GM19240 (cell line): ENCODE measurements at regions not wholly inside any gene's neighbourhood (a gene's known extent, or its start where the extent isn't known, plus 50 kb on each side); places are given as distances from the start of the nearest gene placed in this dataset.

Experiments
- DNase-seq: peaks from one replicate; pipeline ENCODE4 v3.0.0; 2011; ENCODE audit warnings: low spot score; ENCODE audit not compliant: insufficient read length

GRCh38 chr9:99436616-99437015 lies 214.5 kb downstream of the SEC61B start:
- DNase-seq, result no peak

- DNase-seq, result no peak
Measured at GRCh38 chr9:99437145-99437544, 215.1 kb downstream of the SEC61B start.

GRCh38 chr9:99438596-99438995 lies 216.5 kb downstream of the SEC61B start:
- no peak for DNase-seq

- no peak for DNase-seq
Measured at GRCh38 chr9:99441829-99442228, 219.7 kb downstream of the SEC61B start.

- DNase-seq, result no peak
Measured at GRCh38 chr9:99445371-99445891, 223.3 kb downstream of the SEC61B start.

- no peak for DNase-seq
Measured at GRCh38 chr9:99445920-99446319, 223.8 kb downstream of the SEC61B start.

GRCh38 chr9:99447951-99448350 lies 225.9 kb downstream of the SEC61B start:
- no peak for DNase-seq

GRCh38 chr9:99449726-99450125 lies 227.6 kb downstream of the SEC61B start:
- DNase-seq, result no peak

GRCh38 chr9:99451112-99451606 lies 229.1 kb downstream of the SEC61B start:
- DNase-seq, result no peak

GRCh38 chr9:99457406-99457805 lies 235.3 kb downstream of the SEC61B start:
- DNase-seq, result no peak

- DNase-seq, result no peak
Measured at GRCh38 chr9:99457981-99458380, 235.9 kb downstream of the SEC61B start.

GRCh38 chr9:99459919-99460318 lies 237.8 kb downstream of the SEC61B start:
- no peak for DNase-seq

- DNase-seq, result no peak
Measured at GRCh38 chr9:99463131-99463530, 241.0 kb downstream of the SEC61B start.

GRCh38 chr9:99464568-99464967 lies 242.5 kb downstream of the SEC61B start:
- no peak for DNase-seq

GRCh38 chr9:99465231-99465907 lies 243.3 kb downstream of the SEC61B start:
- no peak for DNase-seq

- no peak for DNase-seq
Measured at GRCh38 chr9:99466104-99466503, 244.0 kb downstream of the SEC61B start.

GRCh38 chr9:99466781-99467180 lies 244.7 kb downstream of the SEC61B start:
- no peak for DNase-seq

GRCh38 chr9:99471033-99471432 lies 249.0 kb downstream of the SEC61B start:
- no peak for DNase-seq

GRCh38 chr9:99472240-99472915 lies 250.3 kb downstream of the SEC61B start:
- DNase-seq, result no peak

- DNase-seq, result no peak
Measured at GRCh38 chr9:99472916-99473245, 250.8 kb downstream of the SEC61B start.

- no peak for DNase-seq
Measured at GRCh38 chr9:99474186-99474585, 252.1 kb downstream of the SEC61B start.

- no peak for DNase-seq
Measured at GRCh38 chr9:99475401-99476065, 253.5 kb downstream of the SEC61B start.
